ENCODE measurements at regions not wholly inside any gene's neighbourhood (a gene's known extent, or its start where the extent isn't known, plus 50 kb on each side); places are given as distances from the start of the nearest gene placed in this dataset.

- TF ChIP-seq, protein P1, sequence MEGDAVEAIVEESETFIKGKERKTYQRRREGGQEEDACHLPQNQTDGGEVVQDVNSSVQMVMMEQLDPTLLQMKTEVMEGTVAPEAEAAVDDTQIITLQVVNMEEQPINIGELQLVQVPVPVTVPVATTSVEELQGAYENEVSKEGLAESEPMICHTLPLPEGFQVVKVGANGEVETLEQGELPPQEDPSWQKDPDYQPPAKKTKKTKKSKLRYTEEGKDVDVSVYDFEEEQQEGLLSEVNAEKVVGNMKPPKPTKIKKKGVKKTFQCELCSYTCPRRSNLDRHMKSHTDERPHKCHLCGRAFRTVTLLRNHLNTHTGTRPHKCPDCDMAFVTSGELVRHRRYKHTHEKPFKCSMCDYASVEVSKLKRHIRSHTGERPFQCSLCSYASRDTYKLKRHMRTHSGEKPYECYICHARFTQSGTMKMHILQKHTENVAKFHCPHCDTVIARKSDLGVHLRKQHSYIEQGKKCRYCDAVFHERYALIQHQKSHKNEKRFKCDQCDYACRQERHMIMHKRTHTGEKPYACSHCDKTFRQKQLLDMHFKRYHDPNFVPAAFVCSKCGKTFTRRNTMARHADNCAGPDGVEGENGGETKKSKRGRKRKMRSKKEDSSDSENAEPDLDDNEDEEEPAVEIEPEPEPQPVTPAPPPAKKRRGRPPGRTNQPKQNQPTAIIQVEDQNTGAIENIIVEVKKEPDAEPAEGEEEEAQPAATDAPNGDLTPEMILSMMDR (IDR thresholded peaks at IDR 0.05) = no peak
- no peak for TF ChIP-seq POLR2A (IDR thresholded peaks at IDR 0.05)
Measured at GRCh38 chr3:159018341-159018740, 216.5 kb downstream of the MFSD1 start.
